RKO (cell line): ENCODE measurements at regions not wholly inside any gene's neighbourhood (a gene's known extent, or its start where the extent isn't known, plus 50 kb on each side); places are given as distances from the start of the nearest gene placed in this dataset.

ENCODE experiments used
- DNase-seq: peaks from one replicate; pipeline ENCODE4 v3.0.0-alpha.2; 2016; ENCODE audit warnings: low spot score

DNA sequence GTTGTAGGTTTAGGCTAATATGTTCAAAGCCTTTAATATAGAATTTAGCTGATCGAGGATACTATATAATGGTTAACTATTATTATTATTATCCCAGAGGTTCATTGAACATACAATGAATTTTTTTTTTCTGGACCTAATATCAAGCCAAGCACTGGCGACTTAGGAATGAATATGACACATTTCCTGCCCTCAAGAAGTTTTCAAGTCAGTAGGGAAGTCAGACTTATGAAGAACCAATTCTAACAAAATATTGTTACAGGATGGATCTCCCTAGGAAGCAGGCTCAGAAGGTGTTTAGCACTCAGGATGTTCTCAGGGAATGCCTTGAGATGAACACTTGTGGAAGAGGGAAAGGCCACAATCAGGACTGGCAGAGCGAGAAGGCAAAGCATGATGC lies 211.8 kb upstream of the FGGY start:
- DNase-seq = no peak

DNA sequence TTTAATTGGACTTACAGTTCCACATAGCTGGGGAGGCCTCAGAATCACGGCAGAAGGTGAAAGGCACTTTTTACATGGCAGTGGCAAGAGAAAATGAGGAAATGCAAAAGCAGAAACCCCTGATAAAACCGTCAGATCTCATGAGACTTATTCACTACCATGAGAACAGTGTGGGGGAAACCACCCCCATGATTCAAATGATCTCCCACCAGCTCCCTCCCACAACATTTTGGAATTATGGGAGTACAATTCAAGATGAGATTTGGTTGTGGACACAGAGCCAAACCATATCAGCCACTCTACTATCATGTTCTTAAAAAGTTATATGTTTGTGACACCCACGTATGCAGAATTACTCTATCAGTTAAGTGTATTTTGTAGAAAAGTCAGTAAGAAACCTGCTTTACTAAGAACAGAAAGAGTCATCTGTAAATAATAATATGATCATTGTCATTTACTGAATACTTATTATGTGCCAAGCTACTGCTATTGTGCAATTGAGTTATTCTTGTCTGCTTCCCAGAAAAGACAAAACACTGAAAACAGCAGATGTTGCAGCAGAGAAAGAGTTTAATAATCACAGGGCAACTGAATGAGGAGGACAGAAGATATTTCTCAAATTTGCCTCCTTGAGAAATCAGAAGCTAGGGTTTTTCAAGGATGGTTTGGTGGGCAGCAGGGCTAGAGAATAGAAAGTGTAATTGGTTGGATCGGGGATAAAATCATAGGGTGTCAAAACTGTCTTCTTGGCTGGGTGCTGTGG lies 207.7 kb upstream of the FGGY start:
- DNase-seq = no peak

DNA sequence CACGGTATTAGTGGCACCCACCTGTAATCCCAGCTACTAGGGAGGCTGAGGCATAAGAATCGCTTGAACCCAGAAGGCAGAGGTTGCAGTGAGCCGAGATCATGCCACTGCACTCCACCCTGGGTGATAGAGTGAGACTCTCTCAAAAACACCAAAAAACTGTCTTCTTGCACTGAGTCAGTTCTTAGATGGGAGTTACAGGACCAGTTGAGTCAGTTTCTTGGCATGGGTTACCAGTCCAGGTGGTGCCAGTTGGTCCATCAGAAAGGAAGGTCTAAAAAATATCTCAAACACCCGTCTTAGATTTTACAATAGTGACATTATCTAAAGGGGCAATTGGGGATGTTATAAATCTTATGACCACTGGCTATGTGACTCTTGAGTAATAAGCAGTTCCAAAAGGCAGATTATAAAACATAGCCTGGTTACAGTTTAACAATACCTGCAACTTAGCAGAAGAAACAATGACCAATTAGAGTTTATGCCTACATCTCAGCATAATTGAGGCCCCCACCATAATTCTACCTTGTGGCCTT lies 206.9 kb upstream of the FGGY start:
- no peak for DNase-seq

GRCh38 chr1:59092126-59092525 lies 204.8 kb upstream of the FGGY start:
- DNase-seq = no peak

DNA sequence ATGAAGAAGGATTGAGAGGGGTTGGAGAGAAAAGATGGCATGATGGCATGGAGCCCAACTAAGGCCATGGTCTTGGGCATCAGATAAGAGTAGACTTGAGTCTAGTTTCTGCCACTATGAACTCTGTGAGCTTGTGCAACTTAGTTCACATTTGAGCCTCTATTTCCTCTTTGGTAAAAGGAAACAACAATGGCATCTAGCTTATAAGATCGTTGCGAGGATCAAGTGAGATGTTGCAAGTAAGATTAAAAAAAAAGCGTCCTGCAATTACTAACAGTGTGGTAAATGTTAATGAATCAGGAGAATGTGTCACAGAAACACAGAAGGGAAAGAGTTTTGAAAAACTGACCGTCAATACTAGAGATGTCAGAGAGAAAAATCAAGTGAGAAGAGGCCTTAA lies 202.9 kb upstream of the FGGY start:
- DNase-seq = no peak

DNA sequence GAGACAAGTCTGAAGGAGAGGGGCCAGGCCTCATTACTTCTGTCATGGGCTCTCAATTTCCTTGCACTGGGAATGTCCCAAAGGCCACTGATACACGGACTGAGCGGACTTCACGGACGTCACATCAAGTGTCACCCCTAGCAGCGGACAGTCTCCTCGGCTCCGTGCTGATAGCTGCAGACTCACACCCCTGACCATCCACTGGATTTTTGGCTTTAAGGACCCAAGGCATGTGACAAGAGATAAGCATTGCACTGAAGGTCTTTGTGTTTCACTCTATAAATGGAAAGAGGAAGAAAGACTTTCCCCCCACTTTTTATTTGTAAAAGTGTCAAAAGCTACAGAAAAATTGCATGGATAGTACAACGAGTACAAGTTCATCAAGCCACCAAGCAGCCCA lies 200.4 kb upstream of the FGGY start:
- DNase-seq = no peak

DNA sequence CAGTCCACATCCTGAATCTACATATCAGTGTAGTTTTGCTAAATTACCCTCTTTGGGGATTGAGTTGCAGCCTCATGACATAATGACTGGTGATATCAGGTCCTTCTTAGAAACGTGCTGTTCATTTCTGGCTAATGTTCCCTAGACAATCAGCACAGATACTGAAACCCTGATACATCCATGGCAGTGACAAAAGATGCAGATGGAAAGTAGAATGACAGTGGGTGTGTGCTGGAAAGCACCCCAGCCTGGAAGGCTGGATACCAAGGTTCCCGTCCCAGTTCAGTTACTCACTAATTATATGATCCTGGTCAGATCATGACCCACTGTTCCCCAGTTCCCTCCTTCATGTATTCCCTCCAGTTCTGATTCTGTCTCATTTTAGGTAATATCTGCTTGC lies 198.2 kb upstream of the FGGY start:
- no peak for DNase-seq

DNA sequence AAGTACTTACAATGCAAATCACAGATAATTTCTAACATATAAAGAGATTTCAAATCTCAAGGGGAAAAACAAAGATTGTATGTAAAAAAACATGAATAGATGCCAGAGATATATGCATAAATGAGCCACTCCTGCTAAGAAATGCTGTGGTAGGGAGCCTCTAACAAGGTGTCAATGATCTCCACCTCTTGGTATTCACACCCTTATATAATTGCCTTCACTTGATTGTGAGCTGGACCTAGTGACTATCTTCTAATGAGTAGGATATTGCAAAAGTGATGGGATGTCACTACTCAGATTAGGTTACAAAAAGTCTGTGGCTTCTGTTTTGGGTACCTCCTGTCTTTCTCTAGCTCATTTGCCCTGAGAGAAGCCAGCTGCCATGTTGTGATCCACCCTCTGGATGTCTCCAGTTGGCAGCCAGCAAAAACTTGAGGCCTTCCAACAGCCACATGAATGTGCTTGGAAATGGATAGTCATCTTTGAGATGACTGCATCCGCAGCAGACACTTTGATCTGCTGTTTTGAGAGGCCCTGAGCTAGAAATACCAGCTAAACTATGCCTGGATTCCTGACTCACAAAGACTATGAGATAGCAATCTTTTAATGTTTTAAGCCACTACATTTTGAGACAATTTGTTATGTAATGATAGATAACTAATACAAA lies 196.1 kb upstream of the FGGY start:
- DNase-seq = peak; percentile 43

GRCh38 chr1:59101518-59101917 lies 195.4 kb upstream of the FGGY start:
- no peak for DNase-seq

DNA sequence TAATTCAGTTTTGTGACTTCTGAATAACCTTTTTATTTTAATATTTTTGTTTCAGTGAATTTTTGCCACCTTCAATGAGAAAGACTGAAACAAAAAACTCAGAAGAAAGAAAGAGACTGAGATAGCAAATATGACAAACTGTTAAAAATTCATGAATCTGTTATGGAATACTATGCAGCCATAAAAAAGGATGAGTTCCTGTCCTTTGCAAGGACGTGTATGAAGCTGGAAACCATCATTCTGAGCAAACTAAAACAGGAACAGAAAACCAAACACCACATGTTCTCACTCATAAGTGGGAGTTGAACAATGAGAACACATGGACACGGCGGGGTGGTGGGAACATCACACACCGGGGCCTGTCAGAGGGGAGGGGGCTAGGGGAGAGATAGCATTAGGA lies 193.4 kb upstream of the FGGY start:
- no peak for DNase-seq

GRCh38 chr1:59104191-59104760 lies 192.6 kb upstream of the FGGY start:
- no peak for DNase-seq

DNA sequence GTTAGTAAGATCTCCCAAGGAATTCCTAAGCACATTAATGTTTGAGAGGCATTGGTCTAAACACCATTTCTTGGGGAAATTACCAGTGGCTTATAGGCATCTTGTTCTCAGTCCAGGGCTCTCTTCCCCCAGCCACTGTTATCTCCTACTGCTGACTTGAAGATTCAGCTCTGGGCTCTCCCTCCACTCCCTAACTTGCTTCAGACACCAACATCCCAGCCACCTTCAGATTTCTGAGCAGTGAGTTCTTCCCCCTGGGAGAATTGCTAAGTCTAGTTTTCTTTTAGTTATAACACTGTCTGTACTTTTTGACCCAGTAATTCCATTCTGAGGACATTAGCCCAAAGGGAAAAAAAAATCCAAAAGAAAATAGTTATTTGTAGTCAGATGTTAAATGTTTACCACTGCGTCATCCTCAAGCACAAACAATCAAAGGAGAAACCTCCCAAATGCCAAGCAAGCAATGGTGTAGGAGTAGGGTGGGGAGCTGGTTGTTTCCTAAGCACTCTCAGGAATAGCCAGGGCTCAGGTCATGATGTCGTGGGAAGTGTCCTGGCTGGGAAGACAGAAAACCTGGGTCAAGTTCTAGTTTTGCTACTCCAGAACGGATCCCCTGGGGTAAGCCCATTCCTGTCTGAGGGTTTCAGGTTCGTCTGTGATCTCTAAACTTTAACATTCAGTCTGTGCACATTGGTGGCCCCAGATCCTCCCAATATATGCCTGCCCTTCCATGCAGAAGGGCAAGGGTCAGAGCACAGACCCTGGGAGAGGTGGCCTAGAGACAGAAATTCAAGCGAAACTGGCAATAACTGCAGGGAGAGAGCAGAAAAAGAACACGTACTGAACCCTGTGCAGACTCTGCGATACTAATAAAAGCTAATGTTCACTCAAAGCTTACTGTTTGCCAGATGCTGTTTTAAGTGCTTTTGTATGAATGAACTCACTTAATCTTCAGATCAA lies 191.1 kb upstream of the FGGY start:
- DNase-seq = no peak

- no peak for DNase-seq
Measured at GRCh38 chr1:59107516-59107915, 189.4 kb upstream of the FGGY start.

DNA sequence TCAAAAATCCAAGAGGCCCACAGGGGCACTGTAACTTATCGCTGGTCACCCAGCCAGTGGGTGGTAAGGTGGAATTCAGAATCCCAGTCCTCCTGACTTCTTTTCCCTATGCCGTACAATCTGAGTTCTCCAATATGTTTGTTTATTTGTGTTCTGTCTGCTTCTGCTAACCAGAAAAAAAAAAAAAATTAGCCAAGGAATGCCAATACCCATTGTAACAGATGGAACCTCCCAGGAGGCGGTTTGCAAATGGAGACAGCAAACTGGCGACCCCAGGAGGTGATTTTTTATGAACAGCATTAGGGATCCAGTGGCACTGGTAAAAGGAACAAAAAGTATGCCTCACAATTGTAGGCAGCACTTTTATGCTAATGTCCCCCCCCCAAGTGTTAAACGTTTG lies 189.0 kb upstream of the FGGY start:
- DNase-seq = no peak

GRCh38 chr1:59108481-59109317 lies 188.2 kb upstream of the FGGY start:
- no peak for DNase-seq

DNA sequence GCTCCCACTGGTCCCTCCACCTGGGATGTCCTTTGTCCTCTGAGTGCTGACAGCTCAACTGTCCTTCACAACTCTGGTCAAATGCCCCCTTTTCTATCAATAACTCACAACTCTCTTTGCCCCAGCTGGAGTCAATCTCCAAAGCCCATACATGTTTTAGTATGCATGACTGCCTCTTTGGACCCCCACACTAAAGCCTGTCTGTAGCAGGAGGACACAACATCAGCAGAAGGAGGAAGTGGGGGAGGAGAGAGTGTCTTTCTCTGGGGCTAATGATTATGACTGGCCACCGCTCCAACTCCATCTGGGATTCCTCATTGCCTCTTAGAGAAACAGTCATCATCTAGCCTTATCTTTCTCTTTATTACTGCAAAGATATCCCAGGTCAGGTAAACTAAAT lies 186.6 kb upstream of the FGGY start:
- no peak for DNase-seq

GRCh38 chr1:59113876-59114457 lies 182.9 kb upstream of the FGGY start:
- DNase-seq = no peak

DNA sequence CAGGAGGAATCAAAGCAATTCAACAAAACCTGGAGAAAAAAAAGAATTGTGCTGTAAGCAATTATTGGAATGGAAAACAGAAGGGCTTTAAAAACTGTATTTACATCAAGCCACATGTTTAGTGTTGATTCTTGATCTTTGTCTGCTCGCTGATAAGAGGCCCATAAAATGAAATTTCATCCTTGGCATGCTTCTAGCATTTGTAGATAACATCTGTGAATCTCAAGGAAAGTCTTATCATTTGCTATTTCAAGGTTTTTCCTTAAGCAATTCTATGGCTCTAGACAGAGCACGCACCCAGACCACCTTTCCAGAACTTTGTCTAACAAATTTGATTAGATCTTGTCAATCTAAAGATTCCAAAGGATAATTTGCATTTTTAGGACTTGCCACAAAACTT lies 181.0 kb upstream of the FGGY start:
- DNase-seq = no peak

- DNase-seq = no peak
Measured at GRCh38 chr1:59116920-59117542, 179.9 kb upstream of the FGGY start.

DNA sequence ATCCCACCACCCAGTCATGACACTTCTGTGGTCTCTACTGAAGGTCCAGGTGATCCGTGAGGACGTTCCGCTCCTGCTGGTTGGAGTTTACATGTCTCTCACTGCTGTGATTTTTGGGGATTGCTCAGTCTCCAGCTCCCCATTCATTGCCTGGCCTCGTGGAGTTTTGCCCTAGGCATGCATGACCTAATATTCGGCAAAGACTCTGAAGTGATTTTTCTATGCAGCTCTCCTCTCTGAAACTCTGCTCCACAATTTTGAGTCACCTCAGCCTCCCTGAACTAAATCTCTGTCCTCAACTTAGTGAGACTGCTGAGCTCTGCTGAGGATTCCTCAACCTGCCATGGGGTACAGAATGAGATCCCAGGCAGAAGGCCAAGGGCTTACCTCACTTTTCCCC lies 174.4 kb upstream of the FGGY start:
- no peak for DNase-seq
